ENCODE measurements at regions not wholly inside any gene's neighbourhood (a gene's known extent, or its start where the extent isn't known, plus 50 kb on each side); places are given as distances from the start of the nearest gene placed in this dataset.

DNA sequence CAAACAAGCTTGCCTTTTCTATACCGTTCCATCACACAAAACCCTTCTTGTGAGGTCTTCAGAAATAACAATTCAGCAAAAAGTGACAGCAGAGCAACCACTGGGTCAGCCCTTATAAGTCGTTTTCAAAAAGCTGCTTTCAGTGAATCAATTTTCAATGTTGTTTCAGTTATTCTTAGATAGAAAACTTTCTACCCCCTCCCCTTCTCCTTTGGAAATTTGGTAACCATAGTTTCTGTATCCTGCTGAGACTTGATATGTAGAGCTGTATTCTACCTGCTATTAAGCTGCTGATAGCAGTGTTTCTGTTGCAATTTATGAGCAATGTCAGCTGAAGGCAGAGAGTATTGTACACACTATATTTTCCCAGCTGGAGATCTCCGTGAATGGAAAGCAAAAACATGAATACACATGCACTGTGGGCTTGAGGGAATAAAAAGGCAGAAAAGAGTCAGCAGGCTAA, 75.7 kb downstream of the ZNF608 start (continued):
- TF ChIP-seq, protein P1, sequence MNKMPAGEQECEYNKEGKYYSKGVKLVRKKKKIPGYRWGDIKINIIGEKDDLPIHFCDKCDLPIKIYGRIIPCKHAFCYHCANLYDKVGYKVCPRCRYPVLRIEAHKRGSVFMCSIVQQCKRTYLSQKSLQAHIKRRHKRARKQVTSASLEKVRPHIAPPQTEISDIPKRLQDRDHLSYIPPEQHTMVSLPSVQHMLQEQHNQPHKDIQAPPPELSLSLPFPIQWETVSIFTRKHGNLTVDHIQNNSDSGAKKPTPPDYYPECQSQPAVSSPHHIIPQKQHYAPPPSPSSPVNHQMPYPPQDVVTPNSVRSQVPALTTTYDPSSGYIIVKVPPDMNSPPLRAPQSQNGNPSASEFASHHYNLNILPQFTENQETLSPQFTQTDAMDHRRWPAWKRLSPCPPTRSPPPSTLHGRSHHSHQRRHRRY (tag by site-specific recombination; IDR thresholded peaks at IDR 0.05) = no peak
- TF ChIP-seq SCRT1 (tag by site-specific recombination; IDR thresholded peaks at IDR 0.05; ENCODE audit: borderline replicate concordance) (peak; percentile 24; the same call in 1 of the 2 replicates), ZNF747 (tag by site-specific recombination; IDR thresholded peaks at IDR 0.05) (no peak), ZNF274 (IDR thresholded peaks at IDR 0.05; ENCODE audit: low read length) (no peak), ZNF274 (tag by site-specific recombination; IDR thresholded peaks at IDR 0.05; ENCODE audit: borderline replicate concordance) (no peak), ZNF354C (tag by site-specific recombination; IDR thresholded peaks at IDR 0.05; ENCODE audit: borderline replicate concordance, low read depth) (no peak), ZNF529 (tag by site-specific recombination; IDR thresholded peaks at IDR 0.05; ENCODE audit: insufficient replicate concordance) (no peak), ZNF610 (tag by site-specific recombination; IDR thresholded peaks at IDR 0.05; ENCODE audit: borderline replicate concordance) (no peak), PRDM10 (tag by site-specific recombination; IDR thresholded peaks at IDR 0.05) (no peak), ZNF670 (tag by site-specific recombination; IDR thresholded peaks at IDR 0.05; ENCODE audit: low read depth) (no peak), ZNF571 (tag by site-specific recombination; IDR thresholded peaks at IDR 0.05) (no peak), ZNF707 (tag by site-specific recombination; IDR thresholded peaks at IDR 0.05) (no peak), ZNF23 (tag by site-specific recombination; IDR thresholded peaks at IDR 0.05; ENCODE audit: borderline replicate concordance) (no peak), ZNF175 (tag by site-specific recombination; IDR thresholded peaks at IDR 0.05) (no peak), INSM2 (tag by site-specific recombination; IDR thresholded peaks at IDR 0.05) (no peak), ZBTB10 (tag by site-specific recombination; IDR thresholded peaks at IDR 0.05) (no peak), ZNF426 (tag by site-specific recombination; IDR thresholded peaks at IDR 0.05) (no peak), ZNF777 (tag by site-specific recombination; IDR thresholded peaks at IDR 0.05; ENCODE audit: borderline replicate concordance) (no peak), SCRT2 (tag by site-specific recombination; IDR thresholded peaks at IDR 0.05) (no peak), ZNF391 (tag by site-specific recombination; IDR thresholded peaks at IDR 0.05; ENCODE audit: borderline replicate concordance, low read depth) (no peak), KLF17 (tag by site-specific recombination; IDR thresholded peaks at IDR 0.05) (no peak), KLF10 (tag by site-specific recombination; IDR thresholded peaks at IDR 0.05) (peak; percentile 65; the same call in 1 of the 2 replicates), YY2 (tag by site-specific recombination; IDR thresholded peaks at IDR 0.05) (no peak), ZNF366 (tag by site-specific recombination; conservative IDR thresholded peaks at IDR 0.05) (no peak; the same call in 1 of the 2 replicates), ZFP41 (tag by site-specific recombination; IDR thresholded peaks at IDR 0.05; ENCODE audit: borderline replicate concordance) (no peak), TCF7L2 (IDR thresholded peaks at IDR 0.05; ENCODE audit: borderline replicate concordance, low read depth, low read length) (peak; percentile 62), ZNF658 (tag by site-specific recombination; IDR thresholded peaks at IDR 0.05) (no peak), ZSCAN16 (tag by site-specific recombination; IDR thresholded peaks at IDR 0.05) (no peak), ZEB2 (tag by site-specific recombination; IDR thresholded peaks at IDR 0.05) (no peak)
- TF ChIP-seq, protein P2, sequence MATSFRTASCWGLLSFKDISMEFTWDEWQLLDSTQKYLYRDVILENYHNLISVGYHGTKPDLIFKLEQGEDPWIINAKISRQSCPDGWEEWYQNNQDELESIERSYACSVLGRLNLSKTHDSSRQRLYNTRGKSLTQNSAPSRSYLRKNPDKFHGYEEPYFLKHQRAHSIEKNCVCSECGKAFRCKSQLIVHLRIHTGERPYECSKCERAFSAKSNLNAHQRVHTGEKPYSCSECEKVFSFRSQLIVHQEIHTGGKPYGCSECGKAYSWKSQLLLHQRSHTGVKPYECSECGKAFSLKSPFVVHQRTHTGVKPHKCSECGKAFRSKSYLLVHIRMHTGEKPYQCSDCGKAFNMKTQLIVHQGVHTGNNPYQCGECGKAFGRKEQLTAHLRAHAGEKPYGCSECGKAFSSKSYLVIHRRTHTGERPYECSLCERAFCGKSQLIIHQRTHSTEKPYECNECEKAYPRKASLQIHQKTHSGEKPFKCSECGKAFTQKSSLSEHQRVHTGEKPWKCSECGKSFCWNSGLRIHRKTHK (tag by site-specific recombination; IDR thresholded peaks at IDR 0.05) = no peak

Measured in HEK293 (cell line).